ENCODE measurements at regions not wholly inside any gene's neighbourhood (a gene's known extent, or its start where the extent isn't known, plus 50 kb on each side); places are given as distances from the start of the nearest gene placed in this dataset.

DNA sequence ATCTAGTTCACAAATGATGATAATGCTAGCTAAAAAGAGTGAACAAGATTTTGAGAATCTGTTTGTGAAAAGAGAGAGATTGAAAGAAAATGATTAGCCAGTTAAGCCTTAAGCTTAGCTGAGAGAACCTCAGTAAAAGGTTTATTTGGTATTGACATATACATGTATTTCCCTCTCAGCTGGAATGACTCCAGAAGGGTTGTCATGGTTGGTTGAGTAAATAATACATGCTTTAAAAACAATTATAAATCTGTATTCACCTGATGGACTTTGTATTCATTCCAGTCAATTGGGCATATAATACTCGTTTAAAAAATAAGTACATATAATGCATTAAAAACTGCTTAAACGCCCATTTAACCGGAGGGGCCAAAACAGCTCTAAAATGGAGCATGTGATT, 181.4 kb downstream of the GRB14 start:
- CTCF ChIA-PET, result no interaction called here
- Mint-ChIP-seq H3K36me3 (no peaks in the 10 kb centered on the region), H3K27ac (no peak overlapping the region), H3K9me3 (ENCODE audit: low read depth) (peaks cover 2% of the 10 kb centered on the region), H3K4me3 (no peak overlapping the region), H3K27me3 (no peaks in the 10 kb centered on the region), H3K4me1 (no peaks in the 10 kb centered on the region)
- ATAC-seq, result no peak
- DNase-seq, result no peak

DNA sequence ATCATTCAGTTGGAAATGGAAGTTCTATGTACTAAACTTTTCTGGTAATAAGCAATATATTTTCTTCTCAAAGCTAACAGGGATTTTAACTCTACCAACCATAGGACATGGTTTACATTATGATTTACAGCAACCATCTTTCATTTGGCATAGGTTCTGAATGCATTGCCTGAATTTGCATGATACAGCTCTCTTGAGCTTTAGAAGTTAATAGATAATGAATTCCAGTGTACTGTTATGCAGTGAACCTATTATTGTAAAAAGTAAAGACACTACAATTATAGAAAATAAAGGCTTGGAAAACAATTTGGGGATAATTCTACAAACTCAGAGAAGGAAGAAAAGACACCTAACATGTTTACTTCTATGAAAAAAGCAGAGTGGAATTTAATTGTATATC, 182.0 kb downstream of the GRB14 start:
- Mint-ChIP-seq H3K4me3 (no peak overlapping the region), H3K36me3 (no peaks in the 10 kb centered on the region), H3K9me3 (ENCODE audit: low read depth) (peaks cover 2% of the 10 kb centered on the region), H3K27ac (no peak overlapping the region), H3K4me1 (no peaks in the 10 kb centered on the region), H3K27me3 (no peaks in the 10 kb centered on the region)
- CTCF ChIA-PET, result no interaction called here
- ATAC-seq, result no peak
- DNase-seq, result no peak

DNA sequence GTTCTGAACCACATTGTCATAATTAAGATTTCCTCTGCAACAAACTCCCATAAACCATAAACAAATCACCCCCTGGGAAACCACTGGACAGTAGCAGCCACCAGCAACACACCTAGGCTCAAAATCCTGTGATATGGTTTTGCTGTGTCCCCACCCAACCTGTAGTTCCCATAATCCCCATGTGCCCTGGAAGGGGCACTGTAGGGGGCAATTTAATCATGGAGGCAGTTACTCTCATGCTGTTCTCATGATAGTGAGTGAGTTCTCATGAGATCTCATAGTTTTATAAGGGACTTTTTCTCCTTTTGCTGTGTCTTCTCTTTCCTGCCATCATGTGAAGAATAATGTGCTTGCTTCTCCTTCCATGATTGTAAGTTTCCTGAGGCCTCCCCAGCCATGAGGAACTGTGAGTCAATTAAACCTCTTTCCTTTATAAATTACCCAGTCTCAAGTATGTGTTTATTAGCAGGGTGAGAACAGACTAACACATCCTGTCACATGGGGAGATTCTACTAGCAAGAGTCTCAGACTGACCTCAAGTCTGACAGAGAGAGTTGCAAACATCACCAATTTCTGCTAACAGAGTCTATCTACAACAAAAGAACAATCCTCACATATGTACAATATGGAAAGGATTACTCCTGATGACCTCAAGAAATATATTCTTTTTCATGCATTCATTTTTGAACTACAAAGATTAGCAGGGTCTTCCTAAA, 182.6 kb downstream of the GRB14 start:
- H3K4me3 Mint-ChIP-seq, result no peak overlapping the region
- CTCF ChIA-PET, result no interaction called here
- no peaks in the 10 kb centered on the region for H3K4me1 Mint-ChIP-seq
- H3K27ac Mint-ChIP-seq, result no peak overlapping the region
- no peaks in the 10 kb centered on the region for H3K36me3 Mint-ChIP-seq
- H3K27me3 Mint-ChIP-seq, result no peaks in the 10 kb centered on the region
- ATAC-seq (no peak), DNase-seq (no peak)
- H3K9me3 Mint-ChIP-seq (ENCODE audit: low read depth), result peaks cover 2% of the 10 kb centered on the region

DNA sequence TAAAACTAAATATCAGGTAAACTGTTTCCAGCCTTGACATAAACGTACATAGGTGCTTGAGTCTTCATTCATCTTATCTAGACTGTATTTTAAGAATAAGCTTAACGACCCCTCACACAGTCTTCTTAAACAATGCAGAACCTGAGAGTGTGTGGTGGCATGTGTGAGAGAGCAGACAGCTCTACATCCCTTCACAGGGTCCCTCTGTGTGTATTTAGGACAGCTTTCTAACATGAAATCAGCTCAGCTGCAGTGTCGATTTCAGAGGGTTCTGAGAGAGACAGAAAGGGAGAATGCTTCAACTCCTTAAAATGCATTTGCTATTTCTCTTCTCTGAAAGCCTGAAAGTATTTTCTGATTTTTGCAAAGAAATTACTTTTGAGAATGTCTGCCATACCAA, 185.2 kb downstream of the GRB14 start:
- Mint-ChIP-seq H3K4me1 (no peaks in the 10 kb centered on the region), H3K36me3 (no peaks in the 10 kb centered on the region), H3K27ac (no peak overlapping the region), H3K27me3 (no peaks in the 10 kb centered on the region), H3K9me3 (ENCODE audit: low read depth) (no peaks in the 10 kb centered on the region), H3K4me3 (no peak overlapping the region)
- DNase-seq, result no peak
- CTCF ChIA-PET, result no interaction called here
- ATAC-seq, result no peak

DNA sequence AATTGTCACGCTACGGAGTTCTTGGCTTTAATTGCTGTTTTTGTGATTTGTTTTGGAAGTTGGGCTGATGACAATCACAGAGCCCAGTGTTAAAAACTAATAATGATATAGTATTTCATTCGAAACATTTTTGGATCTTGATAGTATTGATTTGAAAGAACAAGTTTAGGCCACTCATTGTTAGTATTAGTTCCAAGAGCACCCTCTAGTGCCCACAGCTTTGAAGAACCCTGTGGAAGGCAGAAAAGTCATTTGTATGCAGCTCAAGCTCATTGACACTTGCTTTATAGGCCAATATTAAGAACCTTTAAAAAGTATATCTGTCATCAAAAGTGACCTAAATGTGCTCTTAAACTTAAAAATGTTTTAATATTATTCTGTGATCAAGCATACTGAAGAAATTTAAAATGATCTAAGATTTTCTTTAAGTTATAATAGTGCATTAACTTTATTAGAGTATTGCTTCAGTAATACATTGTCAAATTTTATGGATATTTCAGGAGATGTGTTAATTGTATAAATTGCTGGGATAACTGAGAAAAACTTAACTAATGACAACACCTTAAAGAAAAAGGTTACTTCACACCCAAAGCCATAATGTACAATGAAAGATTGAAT, 191.0 kb downstream of the GRB14 start:
- DNase-seq (no peak), ATAC-seq (no peak)
- Mint-ChIP-seq H3K4me1 (no peaks in the 10 kb centered on the region), H3K27ac (no peak overlapping the region), H3K4me3 (no peak overlapping the region), H3K9me3 (ENCODE audit: low read depth) (peaks cover under 1% of the 10 kb centered on the region), H3K27me3 (no peaks in the 10 kb centered on the region), H3K36me3 (no peaks in the 10 kb centered on the region)
- CTCF ChIA-PET, result no interaction called here

DNA sequence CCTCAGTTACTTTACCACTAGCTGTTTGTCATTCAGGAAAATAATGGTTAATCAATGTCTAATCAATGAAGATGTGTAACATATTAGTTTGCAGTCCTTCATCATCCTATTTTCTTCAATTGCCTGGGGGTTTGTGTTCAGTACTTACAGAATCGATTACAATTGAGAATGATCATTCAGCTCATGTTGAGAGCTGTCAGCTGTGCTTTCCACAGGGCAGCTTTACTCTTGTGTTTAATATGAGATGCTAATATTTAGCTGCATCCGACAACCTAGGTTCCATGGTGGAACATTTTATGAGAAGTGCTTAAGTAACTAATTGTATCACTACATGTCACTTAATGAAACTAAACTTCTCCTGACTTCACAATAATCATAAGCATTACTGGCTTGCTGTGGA, 191.9 kb downstream of the GRB14 start:
- CTCF ChIA-PET, result no interaction called here
- no peaks in the 10 kb centered on the region for H3K27me3 Mint-ChIP-seq
- H3K36me3 Mint-ChIP-seq, result no peaks in the 10 kb centered on the region

DNA sequence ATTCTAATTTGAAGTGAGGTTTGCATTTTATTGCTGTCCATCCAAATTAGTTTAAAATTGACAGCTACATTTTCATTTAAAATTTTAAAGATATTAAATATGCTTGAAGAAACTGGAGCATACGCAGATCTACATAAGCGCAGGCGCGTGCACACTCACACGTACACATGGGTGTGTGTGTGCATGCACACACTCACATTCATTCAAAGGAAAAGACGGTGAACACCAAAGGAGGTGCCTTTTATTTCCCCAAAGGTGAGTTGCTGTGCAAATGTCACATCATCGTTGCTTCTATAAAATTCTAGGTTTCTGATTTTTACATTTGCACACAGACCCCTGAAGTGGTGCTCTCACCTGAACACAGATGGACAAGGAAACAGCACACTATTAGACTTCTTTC, 194.2 kb downstream of the GRB14 start:
- no peak for DNase-seq
- ATAC-seq, result no peak
- Mint-ChIP-seq H3K27me3 (no peaks in the 10 kb centered on the region), H3K36me3 (no peaks in the 10 kb centered on the region), H3K9me3 (ENCODE audit: low read depth) (peaks cover 4% of the 10 kb centered on the region), H3K4me3 (no peak overlapping the region), H3K27ac (no peak overlapping the region), H3K4me1 (no peaks in the 10 kb centered on the region)
- CTCF ChIA-PET, result no interaction called here

More for the DNA sequence above, 191.9 kb downstream of the GRB14 start:
- H3K27ac Mint-ChIP-seq, result no peak overlapping the region
- H3K4me3 Mint-ChIP-seq, result no peak overlapping the region
- no peak for ATAC-seq
- H3K9me3 Mint-ChIP-seq (ENCODE audit: low read depth), result peaks cover 4% of the 10 kb centered on the region
- no peaks in the 10 kb centered on the region for H3K4me1 Mint-ChIP-seq
- DNase-seq, result no peak

DNA sequence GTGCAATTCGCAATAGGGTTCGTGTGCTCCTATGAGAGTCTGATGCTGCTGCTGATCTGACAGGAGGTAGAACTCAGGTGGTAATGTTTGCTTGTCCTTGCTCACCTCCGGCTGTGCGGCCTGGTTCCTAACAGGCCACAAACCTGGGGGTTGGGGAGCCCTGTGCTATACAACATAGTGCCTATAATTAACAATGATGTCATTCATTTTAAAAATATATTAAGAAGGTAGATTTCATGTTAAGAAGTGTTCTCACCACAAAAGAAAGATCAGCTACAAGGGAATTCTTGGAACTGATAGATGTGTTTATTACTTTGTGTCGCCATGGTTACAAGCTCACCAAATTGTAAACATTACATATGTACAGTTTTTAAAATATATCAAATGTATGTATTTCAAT, 200.5 kb downstream of the GRB14 start:
- ATAC-seq, result no peak
- no peak for DNase-seq

DNA sequence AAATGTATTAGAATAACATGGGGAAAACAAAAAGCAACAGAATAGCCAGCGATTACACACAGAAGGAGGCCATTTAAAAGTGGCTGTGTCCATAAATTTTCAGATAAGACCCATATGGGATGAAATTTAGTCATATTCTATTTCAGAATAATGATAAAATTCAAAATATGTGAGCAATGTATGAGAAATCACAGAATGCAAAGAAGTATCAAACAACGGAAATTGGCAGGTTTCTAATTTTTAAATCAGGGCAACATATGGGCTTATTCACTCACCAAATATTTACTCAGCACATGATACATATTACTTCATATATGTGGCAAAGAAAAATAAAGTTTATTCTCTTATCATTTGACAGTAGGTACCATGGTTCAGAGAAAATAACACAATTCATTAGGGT, 208.5 kb downstream of the GRB14 start:
- H3K27me3 Mint-ChIP-seq, result no peaks in the 10 kb centered on the region
- no peak overlapping the region for H3K4me3 Mint-ChIP-seq
- H3K36me3 Mint-ChIP-seq, result no peaks in the 10 kb centered on the region
- CTCF ChIA-PET, result no interaction called here
- no peaks in the 10 kb centered on the region for H3K4me1 Mint-ChIP-seq
- DNase-seq, result no peak
- H3K27ac Mint-ChIP-seq, result no peak overlapping the region
- no peak for ATAC-seq
- peaks cover 3% of the 10 kb centered on the region for H3K9me3 Mint-ChIP-seq (ENCODE audit: low read depth)

More for the DNA sequence above, 200.5 kb downstream of the GRB14 start:
- Mint-ChIP-seq H3K27me3 (no peaks in the 10 kb centered on the region), H3K9me3 (ENCODE audit: low read depth) (peaks cover 4% of the 10 kb centered on the region), H3K4me3 (no peak overlapping the region), H3K4me1 (no peaks in the 10 kb centered on the region), H3K36me3 (no peaks in the 10 kb centered on the region), H3K27ac (no peak overlapping the region)
- CTCF ChIA-PET, result no interaction called here

DNA sequence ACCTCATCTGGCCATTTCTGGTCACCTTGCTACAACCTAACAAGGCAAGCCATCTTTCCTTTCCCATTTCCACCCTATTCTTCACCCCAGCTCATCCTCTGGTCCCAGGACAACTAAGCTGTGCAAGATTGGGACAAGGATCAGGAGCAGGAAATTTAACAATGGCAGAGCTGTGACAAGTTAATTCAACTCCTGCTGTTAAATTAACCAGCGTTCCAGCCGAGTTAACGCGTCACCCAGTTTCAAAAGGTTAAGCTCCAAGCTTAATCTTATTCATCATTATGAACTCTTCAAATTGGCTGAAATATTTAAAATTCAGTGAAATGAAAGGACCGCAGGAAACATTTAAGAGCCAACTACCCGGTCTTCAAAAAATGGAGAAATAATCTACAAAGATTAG, 231.9 kb downstream of the GRB14 start:
- Mint-ChIP-seq H3K36me3 (no peaks in the 10 kb centered on the region), H3K4me3 (no peak overlapping the region), H3K27ac (no peak overlapping the region), H3K4me1 (no peaks in the 10 kb centered on the region), H3K27me3 (no peaks in the 10 kb centered on the region), H3K9me3 (ENCODE audit: low read depth) (no peaks in the 10 kb centered on the region)
- no peak for DNase-seq
- ATAC-seq, result no peak
- CTCF ChIA-PET, result no interaction called here

DNA sequence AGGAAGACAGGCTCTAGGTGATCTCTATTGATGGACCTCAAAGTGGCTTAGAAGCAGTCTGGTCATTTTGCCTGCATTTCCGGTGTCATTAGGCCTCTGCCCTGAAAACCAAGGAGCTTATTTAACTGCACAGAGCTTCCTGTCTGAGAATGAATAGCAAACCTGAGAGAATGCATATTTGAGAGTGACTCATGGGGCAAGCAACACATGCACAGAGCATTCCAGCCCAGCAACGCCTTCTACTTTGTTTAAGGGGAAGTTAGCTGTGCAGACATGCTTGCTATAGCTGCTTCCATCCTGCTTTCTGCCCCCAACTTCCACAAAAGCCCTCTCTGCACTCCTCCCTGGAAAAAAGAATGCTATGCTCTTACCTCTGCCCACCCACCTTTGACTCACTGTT, 232.8 kb downstream of the GRB14 start:
- no peaks in the 10 kb centered on the region for H3K4me1 Mint-ChIP-seq
- ATAC-seq (no peak), DNase-seq (no peak)
- no peaks in the 10 kb centered on the region for H3K27me3 Mint-ChIP-seq
- H3K27ac Mint-ChIP-seq, result no peak overlapping the region
- CTCF ChIA-PET, result no interaction called here
- no peaks in the 10 kb centered on the region for H3K9me3 Mint-ChIP-seq (ENCODE audit: low read depth)
- no peaks in the 10 kb centered on the region for H3K36me3 Mint-ChIP-seq
- H3K4me3 Mint-ChIP-seq, result no peak overlapping the region

DNA sequence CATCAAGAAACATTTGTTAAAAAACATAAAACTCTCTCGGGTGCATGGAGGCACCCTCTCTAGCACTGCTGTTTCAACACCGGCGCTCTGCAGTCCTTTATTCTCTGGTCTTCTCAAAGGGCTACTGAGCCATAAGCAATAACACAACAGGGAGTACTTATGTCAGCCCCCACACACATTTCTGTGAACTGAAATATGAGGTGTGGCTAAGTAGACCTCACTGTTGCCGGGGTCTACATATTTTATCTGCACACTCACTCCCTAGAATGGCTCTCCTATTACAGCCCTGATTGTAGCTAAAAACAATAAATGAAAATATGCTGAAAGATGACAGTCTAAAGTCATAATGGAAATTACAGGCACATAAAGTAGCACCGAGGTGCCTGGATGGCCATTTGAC, 235.1 kb downstream of the GRB14 start:
- Mint-ChIP-seq H3K27me3 (no peaks in the 10 kb centered on the region), H3K4me1 (no peaks in the 10 kb centered on the region), H3K36me3 (no peaks in the 10 kb centered on the region), H3K4me3 (no peak overlapping the region), H3K9me3 (ENCODE audit: low read depth) (no peaks in the 10 kb centered on the region), H3K27ac (no peak overlapping the region)
- DNase-seq, result no peak
- no peak for ATAC-seq
- CTCF ChIA-PET, result no interaction called here

DNA sequence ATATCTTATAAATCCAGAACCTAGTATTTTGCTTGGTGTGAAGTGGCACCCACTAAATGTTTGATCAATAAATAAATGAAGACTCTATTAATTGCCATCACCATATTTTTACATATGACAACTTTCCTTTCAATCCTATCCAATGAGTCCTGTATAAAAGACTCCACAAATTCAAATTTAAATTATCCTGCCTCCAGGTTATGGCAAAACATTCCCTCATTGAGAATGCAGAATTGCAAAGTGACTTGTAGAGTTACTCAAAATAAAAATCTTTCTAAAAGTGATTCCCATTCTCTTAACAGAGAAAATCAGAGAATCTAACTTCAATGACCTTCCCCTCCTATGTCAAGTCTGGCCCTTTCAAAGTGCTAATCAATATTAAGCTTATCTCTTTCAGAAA, 236.8 kb downstream of the GRB14 start:
- ATAC-seq, result no peak
- DNase-seq, result no peak
- Mint-ChIP-seq H3K4me1 (no peaks in the 10 kb centered on the region), H3K27ac (no peak overlapping the region), H3K27me3 (no peaks in the 10 kb centered on the region), H3K9me3 (ENCODE audit: low read depth) (no peaks in the 10 kb centered on the region), H3K36me3 (no peaks in the 10 kb centered on the region), H3K4me3 (no peak overlapping the region)
- CTCF ChIA-PET, result no interaction called here

DNA sequence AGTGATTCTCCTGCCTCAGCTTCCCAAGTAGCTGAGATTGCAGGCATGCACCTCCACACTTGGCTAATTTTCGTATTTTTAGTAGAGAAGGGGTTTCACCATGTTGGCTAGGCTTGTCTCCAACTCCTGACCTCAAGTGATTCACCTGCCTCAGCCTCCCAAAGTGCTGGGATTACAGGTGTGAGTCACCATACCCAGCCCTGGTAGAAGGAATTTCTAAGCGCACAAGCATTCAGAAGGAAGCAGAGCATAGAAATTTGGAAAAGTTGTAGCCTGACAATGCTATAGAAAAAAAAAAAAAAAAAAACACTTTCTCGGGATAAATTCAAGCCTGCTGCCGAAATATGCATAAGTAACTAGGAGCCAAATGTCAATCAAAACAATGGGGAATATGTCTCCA, 249.4 kb downstream of the GRB14 start:
- Mint-ChIP-seq H3K9me3 (ENCODE audit: low read depth) (no peaks in the 10 kb centered on the region), H3K4me1 (no peaks in the 10 kb centered on the region), H3K36me3 (no peaks in the 10 kb centered on the region), H3K27ac (no peak overlapping the region), H3K27me3 (no peaks in the 10 kb centered on the region), H3K4me3 (no peak overlapping the region)
- CTCF ChIA-PET, result no interaction called here
- DNase-seq (no peak), ATAC-seq (no peak)

DNA sequence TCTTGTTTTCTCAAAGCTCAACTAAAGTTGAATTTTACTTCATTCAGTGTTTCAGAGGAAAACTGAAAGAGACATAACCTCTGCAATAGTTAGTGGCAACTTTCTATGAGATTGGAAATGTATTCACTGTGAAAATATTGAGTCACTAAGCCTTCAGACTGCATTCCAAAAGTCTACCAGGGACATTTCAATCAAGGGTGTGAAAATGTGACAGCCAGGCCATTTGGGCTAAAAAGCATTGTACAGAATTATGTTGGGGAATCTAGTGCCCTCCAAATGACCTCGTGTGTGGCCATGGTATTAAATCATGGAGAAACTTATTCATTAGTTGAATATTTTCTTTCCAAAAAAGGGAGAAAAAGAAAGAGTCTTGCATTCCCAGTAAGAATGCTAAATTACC, 251.9 kb downstream of the GRB14 start:
- CTCF ChIA-PET, result no interaction called here
- H3K27me3 Mint-ChIP-seq, result no peaks in the 10 kb centered on the region
- H3K4me1 Mint-ChIP-seq, result no peaks in the 10 kb centered on the region
- no peak for DNase-seq
- no peaks in the 10 kb centered on the region for H3K36me3 Mint-ChIP-seq
- no peak overlapping the region for H3K4me3 Mint-ChIP-seq
- H3K27ac Mint-ChIP-seq, result no peak overlapping the region
- H3K9me3 Mint-ChIP-seq (ENCODE audit: low read depth), result no peaks in the 10 kb centered on the region
- no peak for ATAC-seq

Measured in activated CD8-positive, alpha-beta memory T cell treated with anti-CD3 and anti-CD28 coated beads, Interleukin-2, amount 10 ng/mL, durations not matched to agents 7 days and 5 days (primary cell).